ENCODE measurements at regions not wholly inside any gene's neighbourhood (a gene's known extent, or its start where the extent isn't known, plus 50 kb on each side); places are given as distances from the start of the nearest gene placed in this dataset.
"Not testable (repeated sequence)": the region's sequence is repeated elsewhere in the genome, so short reads cannot be mapped to it uniquely, and the experiment has no call there.

- no peak for DNase-seq (ENCODE audit: low spot score)
Observed at GRCh38 chrX:148268673-148269072, 231.7 kb upstream of the AFF2 start.

- DNase-seq (ENCODE audit: low spot score), result no peak
Observed at GRCh38 chrX:148269513-148269912, 230.9 kb upstream of the AFF2 start.

GRCh38 chrX:148270499-148270898, 229.9 kb upstream of the AFF2 start:
- no peak for DNase-seq (ENCODE audit: low spot score)

GRCh38 chrX:148271263-148271662, 229.2 kb upstream of the AFF2 start:
- no peak for DNase-seq (ENCODE audit: low spot score)

GRCh38 chrX:148281920-148282319, 218.5 kb upstream of the AFF2 start:
- no peak for DNase-seq (ENCODE audit: low spot score)

- DNase-seq (ENCODE audit: low spot score), result no peak
Observed at GRCh38 chrX:148282504-148282903, 217.9 kb upstream of the AFF2 start.

GRCh38 chrX:148284056-148284455, 216.4 kb upstream of the AFF2 start:
- DNase-seq (ENCODE audit: low spot score), result no peak

- no peak for DNase-seq (ENCODE audit: low spot score)
Observed at GRCh38 chrX:148284821-148285220, 215.6 kb upstream of the AFF2 start.

- no peak for DNase-seq (ENCODE audit: low spot score)
Observed at GRCh38 chrX:148288451-148288850, 212.0 kb upstream of the AFF2 start.

GRCh38 chrX:148290041-148290440, 210.4 kb upstream of the AFF2 start:
- no peak for DNase-seq (ENCODE audit: low spot score)

GRCh38 chrX:148290931-148291330, 209.5 kb upstream of the AFF2 start:
- no peak for DNase-seq (ENCODE audit: low spot score)

GRCh38 chrX:148298737-148299136, 201.7 kb upstream of the AFF2 start:
- DNase-seq (ENCODE audit: low spot score), result no peak

- not testable (repeated sequence) for DNase-seq (ENCODE audit: low spot score)
Observed at GRCh38 chrX:148305214-148305613, 195.2 kb upstream of the AFF2 start.

GRCh38 chrX:148309413-148309812, 191.0 kb upstream of the AFF2 start:
- no peak for DNase-seq (ENCODE audit: low spot score)

- DNase-seq (ENCODE audit: low spot score), result no peak
Observed at GRCh38 chrX:148310426-148311165, 189.8 kb upstream of the AFF2 start.

- DNase-seq (ENCODE audit: low spot score), result no peak
Observed at GRCh38 chrX:148311544-148311943, 188.9 kb upstream of the AFF2 start.

GRCh38 chrX:148314876-148315275, 185.5 kb upstream of the AFF2 start:
- DNase-seq (ENCODE audit: low spot score), result no peak

- no peak for DNase-seq (ENCODE audit: low spot score)
Observed at GRCh38 chrX:148316446-148316845, 184.0 kb upstream of the AFF2 start.

GRCh38 chrX:148322906-148323305, 177.5 kb upstream of the AFF2 start:
- DNase-seq (ENCODE audit: low spot score), result no peak

- DNase-seq (ENCODE audit: low spot score), result no peak
Observed at GRCh38 chrX:148333989-148334388, 166.4 kb upstream of the AFF2 start.

GRCh38 chrX:148337873-148338272, 162.5 kb upstream of the AFF2 start:
- no peak for DNase-seq (ENCODE audit: low spot score)

- no peak for DNase-seq (ENCODE audit: low spot score)
Observed at GRCh38 chrX:148354916-148355315, 145.5 kb upstream of the AFF2 start.

GRCh38 chrX:148361641-148362040, 138.8 kb upstream of the AFF2 start:
- DNase-seq (ENCODE audit: low spot score), result no peak

- no peak for DNase-seq (ENCODE audit: low spot score)
Observed at GRCh38 chrX:148363471-148364235, 136.8 kb upstream of the AFF2 start.

Measured in iPS-NIHi11 (cell line).